GM18909 (cell line): ENCODE measurements at regions not wholly inside any gene's neighbourhood (a gene's known extent, or its start where the extent isn't known, plus 50 kb on each side); places are given as distances from the start of the nearest gene placed in this dataset.

Experiments used
- ATAC-seq: cut with Tn5 transposase; IDR thresholded peaks from one replicate; pipeline ENCODE4 v1.9.1; 2021; ENCODE audit warnings: mild to moderate bottlenecking; ENCODE audit not compliant: unreplicated experiment, poor library complexity

DNA sequence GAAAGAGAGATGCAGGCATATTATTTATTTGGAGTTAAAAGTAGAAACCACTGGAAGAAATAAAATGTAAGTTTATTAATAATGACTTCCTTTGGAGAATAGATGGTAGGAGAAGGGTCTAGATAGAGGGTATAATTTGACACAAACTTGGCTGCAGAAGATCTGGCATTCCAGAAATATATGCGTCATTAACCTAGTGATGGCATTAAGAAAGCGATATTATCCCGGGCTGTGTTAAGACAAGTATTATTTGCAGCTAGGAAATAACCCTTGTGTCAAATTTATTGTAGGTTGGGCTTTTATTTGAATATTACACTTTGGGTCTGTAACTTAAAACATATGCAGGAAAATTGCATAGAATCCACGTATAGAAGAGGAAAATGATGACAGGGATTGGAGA, 389.5 kb downstream of the MTX2 start:
- ATAC-seq: no peak

DNA sequence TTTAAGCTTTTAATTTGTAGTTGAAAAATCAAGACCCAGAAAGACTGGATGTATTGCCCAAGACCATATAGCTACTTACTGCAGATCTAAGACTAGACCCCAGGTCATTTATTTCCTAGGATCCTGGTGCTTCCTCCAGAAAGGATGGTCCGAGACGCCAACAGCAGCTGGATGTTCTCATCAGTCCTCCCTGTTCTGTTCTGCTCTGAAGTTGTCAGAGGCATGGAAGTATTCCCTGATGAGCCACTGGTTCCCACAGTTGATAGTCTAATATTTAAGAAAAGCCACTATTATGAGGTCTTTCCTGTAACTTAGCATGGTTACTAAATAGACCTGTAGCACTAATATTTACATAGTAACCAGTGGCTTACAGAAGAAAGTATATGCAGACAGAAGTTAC, 393.5 kb downstream of the MTX2 start:
- no peak for ATAC-seq

DNA sequence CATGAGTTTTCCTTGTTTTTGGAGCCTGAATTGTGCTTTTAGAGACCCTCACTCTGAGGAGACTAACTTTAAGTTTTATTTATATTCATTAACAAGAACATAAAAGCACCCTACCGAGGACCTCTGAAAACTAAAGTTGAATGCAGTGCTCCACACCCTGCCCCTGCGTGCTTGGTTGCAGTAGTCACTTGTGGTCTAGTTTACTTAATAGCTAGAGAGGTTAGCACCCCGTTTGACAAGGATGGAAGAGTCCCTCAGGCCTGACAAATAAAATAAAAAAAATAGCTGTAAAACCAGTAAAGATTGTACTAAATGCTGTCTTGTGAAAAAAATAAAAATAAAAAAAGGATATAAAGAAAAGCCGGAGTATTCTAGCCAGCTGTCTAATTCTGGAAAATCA, 395.2 kb downstream of the MTX2 start:
- ATAC-seq: no peak

DNA sequence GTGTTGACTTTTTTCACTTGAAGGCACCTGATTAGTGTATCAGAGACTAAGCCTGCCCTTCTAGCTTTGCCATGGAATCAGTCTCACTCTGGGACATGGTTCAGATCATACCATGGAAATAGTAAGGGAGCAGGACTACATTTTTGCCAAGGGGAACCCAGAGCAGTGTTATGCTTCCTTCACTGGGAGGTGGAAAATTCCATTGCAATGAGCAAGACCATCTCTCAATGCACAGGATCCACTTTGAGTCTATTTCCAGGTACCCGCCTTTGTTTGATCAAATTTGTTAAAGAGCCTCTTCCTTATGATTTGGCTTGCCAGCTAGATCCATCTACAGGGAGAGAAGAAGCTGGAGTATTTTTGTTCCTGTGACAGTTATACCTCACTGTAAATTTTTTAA, 395.8 kb downstream of the MTX2 start:
- no peak for ATAC-seq

DNA sequence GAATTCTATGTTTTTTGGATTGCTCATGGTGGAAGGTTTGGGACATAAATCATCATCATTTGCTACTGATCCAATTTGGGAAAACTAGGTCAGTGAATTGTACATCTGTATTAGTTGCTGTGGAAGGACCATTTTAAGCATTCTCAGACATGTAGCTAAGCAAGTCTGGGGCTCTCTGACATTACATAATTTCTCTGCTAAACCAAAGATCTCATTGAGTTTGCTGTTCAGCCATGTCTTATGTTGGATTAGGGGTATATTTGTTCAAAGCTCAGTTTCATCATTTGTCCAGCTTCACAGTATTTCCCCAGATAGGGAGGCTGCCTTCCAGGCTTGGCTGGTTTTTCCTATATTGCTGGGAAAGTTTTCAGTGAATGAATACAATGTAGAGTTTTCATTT, 399.7 kb downstream of the MTX2 start:
- no peak for ATAC-seq

DNA sequence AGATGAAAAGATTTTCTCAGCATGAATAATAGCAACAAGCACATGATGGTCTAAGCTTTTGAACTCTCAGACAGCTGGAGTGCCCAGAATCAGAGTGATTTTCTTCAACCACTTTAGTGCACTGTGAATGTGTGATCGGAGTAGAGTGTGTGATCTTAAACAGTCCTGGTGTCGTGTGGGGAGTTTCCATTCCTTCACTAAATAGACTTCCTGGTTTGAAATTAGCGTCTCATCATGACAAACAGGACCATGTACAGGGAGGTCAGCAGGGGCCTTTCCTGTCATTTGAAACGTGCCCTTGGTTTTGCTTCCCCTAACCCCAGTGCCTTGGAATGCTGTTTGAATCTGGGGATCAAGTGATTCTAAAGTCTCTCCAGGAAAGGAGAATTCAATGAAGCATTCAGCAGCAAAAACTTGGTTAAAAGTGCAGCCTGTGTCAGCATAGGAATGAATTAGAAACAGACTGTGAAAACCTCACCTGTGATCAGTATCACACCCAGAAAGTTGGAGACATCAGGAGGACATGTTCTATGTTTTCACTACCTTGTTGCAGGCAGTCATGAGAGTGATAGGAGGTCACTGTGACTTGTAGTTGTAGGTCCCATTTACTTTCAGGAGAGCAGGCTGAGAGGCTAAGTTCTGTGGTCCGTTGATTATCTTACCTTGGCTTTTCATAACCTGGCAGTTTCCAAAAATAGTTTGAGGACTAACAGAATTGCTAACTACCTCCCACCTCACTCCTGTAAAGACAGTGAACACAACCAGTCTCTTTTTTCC, 400.3 kb downstream of the MTX2 start:
- ATAC-seq: no peak

DNA sequence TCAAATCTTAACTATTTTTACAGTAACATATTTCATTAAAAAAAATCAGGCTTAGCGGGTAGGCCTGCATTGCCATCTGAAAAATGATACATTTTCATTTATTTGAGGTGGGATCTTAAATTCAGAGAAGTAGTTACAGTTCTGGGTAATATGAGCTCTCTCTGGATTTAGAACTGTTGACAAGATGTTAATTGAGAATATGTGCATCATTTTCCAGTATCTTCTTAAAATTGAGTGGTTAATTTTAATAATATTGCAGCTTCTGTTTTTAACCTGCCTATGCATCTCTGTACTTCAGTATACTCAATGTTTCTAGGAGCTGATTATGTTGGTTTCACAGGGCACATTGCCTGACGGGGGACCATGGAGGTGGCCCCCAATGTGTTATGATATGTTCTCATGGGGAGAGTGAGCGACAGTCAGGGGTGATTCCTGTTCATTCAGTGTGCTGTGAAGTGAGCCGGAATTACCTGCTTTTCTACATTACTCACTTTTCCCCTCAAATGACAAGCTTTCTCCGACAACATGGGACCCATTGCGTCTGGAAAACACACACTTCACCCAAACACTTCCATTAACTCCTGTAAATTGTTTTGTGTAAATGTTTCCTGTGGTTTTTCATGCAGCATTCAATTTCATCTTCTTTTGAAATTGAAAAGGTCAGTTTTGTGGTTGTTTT, 406.2 kb downstream of the MTX2 start:
- ATAC-seq: no peak

DNA sequence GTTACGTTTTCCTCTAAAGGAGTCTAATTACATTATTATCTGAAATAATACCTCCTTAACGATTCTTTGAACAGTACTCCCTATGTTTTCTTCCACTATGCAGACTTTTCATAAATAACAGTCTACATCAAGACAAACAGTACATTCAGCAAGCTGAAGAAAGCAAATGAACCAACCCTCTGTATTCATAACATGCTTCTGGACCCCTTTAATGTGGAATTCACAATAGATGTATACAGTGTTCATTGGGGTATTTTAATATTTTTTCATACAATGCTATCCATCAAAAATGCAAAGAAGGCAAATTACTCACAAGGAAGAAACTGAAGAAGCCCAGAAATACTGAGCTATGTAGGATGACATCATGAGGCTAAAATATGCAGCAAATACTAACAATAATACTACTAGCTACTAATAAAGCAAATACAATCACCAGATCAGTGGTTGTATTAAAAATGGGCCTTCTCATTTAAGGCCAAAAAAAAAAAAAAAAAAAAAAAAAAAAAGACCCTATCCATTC, 408.6 kb downstream of the MTX2 start:
- ATAC-seq: no peak

DNA sequence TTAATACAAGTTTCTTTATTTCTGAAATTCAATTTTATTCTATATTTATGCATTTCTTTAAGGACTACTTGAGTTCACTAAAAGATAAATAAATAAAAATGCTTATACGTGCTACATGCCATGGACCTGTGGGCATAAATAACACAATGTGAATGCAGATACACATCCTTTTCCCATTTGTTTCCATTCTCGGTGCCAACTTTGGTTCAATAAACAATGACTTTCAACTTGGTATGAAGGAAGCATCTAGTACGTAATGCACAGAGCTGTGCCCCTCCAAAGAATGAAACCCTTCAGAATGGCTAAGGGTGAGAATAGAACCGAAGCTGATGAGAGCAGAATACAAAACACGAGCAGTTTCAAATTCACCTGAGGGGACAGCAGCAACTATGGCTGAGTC, 409.3 kb downstream of the MTX2 start:
- no peak for ATAC-seq

DNA sequence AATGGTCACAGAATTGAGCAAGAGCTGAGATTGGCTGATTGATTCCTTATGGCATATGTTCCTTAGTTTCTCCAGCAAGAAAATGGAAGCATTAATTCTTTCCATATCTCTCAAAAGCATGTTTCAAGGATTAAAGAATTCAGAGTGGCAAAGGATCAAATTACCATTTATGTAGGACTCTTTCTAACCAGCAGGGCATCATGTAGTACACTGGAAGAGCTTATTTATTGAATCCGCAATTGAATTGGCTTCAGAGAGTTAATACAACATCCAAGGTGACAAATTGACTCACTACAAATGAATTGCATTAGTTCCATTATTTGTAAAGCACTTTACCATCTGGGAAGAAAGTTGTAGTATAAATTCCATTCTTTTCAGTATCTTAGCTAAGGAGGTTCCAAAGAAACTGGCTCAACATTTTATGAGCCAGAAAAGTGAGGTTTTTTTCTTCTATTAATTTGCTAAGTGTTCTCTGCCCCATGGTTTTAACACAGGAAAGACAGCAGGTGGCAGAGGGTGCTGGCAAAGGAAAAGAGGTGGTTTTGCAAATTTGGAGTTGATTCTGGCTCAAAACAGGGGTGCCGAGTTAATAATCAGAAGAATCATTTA, 409.9 kb downstream of the MTX2 start:
- no peak for ATAC-seq

DNA sequence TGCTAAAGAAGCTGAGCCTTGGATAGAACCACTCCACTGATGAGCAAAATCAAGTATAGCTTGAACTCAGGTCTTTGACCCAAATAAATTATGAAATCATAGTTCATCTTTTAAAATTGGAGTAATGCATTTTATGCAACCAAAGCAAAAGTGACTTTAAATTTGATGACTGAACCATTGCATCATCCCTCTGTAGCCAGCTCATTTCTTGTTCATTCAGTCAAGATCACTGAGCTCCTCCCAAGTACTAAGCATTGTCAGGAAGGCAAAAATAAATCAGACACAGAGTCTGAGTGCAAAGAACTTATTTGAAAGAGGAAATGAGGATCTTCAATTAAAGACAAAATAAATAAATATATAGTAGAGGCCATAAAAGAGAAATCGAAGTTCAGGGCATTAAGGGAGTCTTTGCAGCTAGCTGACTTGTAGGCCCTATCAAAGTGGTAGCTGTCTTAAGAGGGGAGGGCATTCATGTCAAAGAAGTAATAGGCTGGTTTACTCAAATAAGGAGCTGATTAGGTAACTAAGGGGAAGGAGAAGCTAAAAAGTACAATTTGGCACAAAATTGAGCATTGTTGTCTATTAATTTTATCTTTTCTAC, 411.8 kb downstream of the MTX2 start:
- ATAC-seq: no peak

DNA sequence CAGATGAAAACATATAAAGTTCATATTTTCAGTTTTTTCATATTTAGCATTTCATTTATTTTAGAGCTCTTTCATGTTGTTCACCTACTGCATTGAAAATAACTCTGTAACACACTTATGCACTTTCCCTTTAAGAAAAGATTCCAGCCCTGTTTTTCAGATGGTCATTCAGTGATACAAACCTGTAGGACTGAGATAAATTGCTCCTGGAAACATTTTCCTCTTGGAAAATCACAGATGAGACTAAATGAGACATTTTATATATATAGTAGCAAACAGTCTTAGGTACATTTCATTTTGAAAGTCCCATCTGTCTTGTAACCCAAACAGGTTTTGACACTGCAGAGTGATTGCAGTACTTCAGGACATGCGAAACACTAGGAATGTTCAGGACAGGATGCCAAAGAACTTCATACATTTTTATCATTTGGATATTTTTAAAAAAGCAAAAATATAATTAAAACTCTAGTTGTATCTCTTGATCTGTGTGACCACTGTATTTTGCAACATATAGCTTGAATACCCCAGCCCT, 412.4 kb downstream of the MTX2 start:
- ATAC-seq: no peak

DNA sequence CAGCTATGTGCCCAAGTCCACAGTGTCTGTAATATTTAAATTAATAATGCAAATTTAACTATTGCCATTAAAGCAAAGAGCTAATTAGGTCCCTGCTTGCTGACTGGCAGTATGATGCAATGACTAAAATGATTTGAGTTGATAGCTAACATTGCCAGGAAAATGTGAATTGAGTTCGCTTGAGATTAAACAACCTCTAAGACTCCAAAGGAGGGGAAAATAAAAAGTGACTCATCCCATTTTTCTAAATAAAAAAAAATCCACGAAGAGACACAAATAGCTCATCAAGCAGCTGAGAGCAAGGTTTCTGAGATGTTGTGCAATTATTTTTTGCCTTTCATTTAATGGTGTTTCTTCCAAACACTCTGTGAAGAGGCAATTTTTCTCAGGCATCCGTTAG, 413.0 kb downstream of the MTX2 start:
- ATAC-seq: no peak

DNA sequence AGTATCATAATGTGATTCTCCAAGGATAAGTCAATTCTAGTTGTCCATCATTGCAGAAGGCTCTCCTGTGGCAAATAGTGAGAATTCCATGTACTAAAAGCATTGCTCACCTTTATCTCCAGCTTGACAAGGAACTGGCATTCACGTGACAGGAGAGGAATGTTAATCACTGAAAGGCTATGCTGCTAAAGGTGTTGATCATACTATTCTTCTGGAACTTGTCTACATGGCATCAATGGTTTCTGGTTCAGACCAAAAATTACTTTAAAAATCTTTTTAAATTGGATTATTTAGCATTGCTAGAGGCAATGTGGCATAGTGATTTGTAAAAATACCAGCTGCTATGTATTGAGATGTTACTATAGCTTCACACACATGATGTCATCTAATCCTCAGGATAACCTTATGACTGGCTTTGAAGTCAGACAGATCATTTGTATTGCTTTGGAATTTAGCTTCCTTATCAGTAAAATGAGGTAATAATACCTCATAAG, 414.4 kb downstream of the MTX2 start:
- no peak for ATAC-seq

DNA sequence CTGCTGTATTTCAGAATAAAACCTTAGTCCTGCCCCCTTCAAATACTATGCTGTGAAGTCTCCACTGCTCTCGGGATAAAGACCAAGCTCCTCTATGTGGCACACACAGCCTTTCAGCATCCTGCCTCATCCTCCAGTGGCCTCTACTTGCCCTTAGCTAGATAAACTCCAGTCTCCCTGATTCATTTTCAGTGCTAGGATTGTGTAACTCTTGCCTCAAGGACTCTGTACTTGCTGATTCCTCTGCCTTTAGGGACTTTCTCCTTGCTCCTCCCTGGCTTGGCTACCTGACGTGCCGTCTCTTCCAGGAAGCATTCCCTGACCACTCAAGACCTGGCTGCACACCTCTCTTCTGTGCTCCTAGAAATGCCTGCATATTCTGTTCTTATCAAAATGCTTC, 416.7 kb downstream of the MTX2 start:
- ATAC-seq: no peak

DNA sequence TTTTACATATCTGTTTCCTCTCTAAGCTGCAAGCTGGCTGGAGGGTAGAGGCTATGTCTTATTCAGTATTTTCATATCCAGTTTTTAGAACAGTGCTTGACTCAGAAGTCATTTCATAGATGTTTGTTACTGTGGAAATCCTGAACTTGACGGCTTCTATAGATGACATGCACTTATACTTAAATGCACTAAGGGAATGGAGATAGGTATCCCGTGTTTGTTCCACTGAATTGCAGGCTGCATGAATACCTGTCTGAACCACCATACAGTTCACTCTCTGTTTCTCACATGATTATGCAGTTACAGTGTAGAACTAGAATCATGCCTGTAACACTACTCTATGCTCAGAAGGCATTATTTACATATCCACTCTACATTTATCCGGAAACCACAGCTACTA, 417.1 kb downstream of the MTX2 start:
- ATAC-seq: no peak

DNA sequence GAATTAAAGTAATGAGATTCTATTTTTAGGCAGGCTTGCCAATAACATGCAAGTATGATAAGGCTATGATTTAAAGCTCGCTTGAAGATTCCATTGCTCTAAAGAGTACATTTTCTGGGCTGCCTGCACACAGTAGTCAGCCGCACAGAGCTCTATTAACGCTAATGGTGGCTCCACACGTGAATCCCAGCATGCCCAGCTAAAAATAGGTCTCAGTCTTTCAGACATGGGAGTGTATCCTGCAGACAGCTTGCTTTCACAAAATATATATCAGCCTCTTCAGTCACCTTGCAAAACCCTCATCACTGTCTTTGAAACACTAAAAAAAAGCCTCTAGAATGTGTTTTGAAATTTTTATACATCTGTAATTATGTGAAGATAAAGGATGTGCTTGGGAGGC, 418.1 kb downstream of the MTX2 start:
- no peak for ATAC-seq

DNA sequence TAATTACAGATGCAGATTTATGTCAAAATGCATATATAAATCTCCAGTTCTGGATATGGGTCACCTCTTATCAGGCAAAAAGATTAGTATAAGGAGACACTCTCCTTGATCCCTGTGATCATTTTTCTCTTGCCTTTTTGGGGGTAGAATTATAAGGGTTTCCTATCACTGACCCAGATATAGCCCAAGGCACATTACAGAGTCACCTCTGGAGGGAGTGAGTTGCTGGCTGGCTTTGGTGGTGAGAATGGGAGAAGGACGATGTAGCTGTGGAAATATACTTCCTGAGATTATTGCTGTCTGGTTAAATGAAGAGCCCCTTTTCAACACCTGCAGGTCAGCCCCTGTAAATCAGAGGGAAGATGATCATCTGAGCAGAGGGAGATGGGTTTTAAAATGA, 418.7 kb downstream of the MTX2 start:
- no peak for ATAC-seq

DNA sequence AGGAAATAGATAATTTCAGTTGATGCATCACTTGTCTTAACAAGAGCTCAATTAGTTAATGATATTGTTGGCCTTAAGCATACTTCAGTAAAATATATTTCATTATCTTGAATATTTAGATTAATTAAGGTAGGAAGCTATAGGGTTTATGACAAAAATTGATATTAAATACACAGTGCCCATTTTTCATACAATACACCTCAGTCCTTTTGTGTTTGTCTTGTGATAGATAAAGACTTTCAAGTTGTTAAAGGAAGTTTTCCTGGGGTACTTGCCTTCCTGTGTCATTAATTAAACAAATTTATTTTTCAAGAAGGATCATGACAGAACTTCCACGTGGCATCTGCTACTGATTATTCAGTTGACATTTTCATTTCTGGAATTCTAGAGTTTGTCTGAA, 420.5 kb downstream of the MTX2 start:
- no peak for ATAC-seq

DNA sequence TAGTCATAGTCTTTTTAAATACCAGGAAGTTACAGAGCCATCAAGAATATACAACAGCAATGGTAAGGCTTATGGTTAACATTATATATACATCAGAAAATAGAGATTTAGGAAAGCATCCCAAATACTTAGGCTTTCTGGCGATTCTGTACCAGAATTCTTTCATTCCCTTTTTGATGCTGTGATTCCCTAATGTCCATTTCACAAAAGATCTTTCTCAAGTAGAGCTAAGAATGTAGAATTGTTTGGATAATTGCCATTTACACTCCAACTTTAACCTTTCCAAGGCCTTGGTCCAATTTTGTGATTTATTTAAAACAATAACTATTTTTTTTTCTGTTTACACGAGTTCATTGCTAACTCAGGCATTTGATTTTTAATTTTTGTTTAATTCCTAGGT, 422.2 kb downstream of the MTX2 start:
- ATAC-seq: no peak

DNA sequence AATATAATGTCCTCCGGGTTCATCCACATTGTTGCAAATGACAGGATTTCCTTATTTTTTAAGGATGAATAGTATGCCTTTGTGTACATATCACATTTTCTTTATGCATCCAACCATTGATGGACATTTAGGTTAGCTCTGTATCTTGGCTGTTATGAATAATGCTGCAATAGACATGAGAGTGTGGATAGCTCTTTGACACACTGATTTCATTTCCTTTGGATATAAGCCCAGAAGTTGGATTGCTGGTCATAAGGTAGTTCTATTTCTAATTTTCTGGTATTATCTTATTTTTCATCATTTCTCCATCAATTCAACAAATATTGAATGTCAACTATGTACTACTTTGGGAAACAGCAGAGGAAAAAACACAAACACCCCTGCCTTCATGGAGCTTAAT, 423.3 kb downstream of the MTX2 start:
- ATAC-seq: no peak
